WTC11 (cell line): ENCODE measurements at regions not wholly inside any gene's neighbourhood (a gene's known extent, or its start where the extent isn't known, plus 50 kb on each side); places are given as distances from the start of the nearest gene placed in this dataset.

Experiments used
- ATAC-seq: fragments of 200-7000 bp; cut with Tn5 transposase; 2 replicates; pipeline ENCODE4 v1.10.0; 2021; ENCODE audit warnings: mild to moderate bottlenecking, moderate library complexity
- CTCF ChIA-PET: fragments of 300-600 bp; sonication (Branson Sonifier 250); formaldehyde crosslinking; loops from one replicate; lab custom pipeline; 2021; ENCODE audit warnings: antibody characterized with exemption; lab: Charles Lee
- POLR2A ChIA-PET: fragments of 350-600 bp; sonication (Branson Sonifier 250); formaldehyde crosslinking; loops from one replicate; lab custom pipeline; 2021; ENCODE audit warnings: antibody characterized with exemption; lab: Charles Lee
- DNase-seq: peaks from one replicate; pipeline ENCODE4 v3.0.0; 2021; ENCODE audit warnings: low spot score
- H3K27ac Mint-ChIP-seq: 2 replicates; pipeline ENCODE4 v1.8.0; 2021; ENCODE audit warnings: mixed read lengths
- H3K27me3 Mint-ChIP-seq: 2 replicates; pipeline ENCODE4 v1.8.0; 2021; ENCODE audit warnings: low read depth, mild to moderate bottlenecking, moderate library complexity, mixed read lengths
- H3K36me3 Mint-ChIP-seq: 2 replicates; pipeline ENCODE4 v1.8.0; 2021; ENCODE audit warnings: mixed read lengths
- H3K4me1 Mint-ChIP-seq: 2 replicates; pipeline ENCODE4 v1.8.0; 2022; ENCODE audit warnings: mixed read lengths
- H3K4me3 Mint-ChIP-seq: 2 replicates; pipeline ENCODE4 v1.8.0; 2021; ENCODE audit warnings: mild to moderate bottlenecking, moderate library complexity, mixed read lengths
- H3K9me3 Mint-ChIP-seq: 2 replicates; pipeline ENCODE4 v1.8.0; 2021; ENCODE audit warnings: mixed read lengths
- CREM ChIP-seq: sonication (generic); formaldehyde crosslinking; IDR thresholded peaks from 2 replicates; pipeline ENCODE4 v1.8.1; 2022; ENCODE audit warnings: mild to moderate bottlenecking, missing genetic modification reagents, moderate library complexity
- EMX1 ChIP-seq: fragments of 250-450 bp; sonication (Bioruptor Pico); IDR thresholded peaks from 2 replicates; pipeline ENCODE4 v1.8.0; 2021; ENCODE audit warnings: mild to moderate bottlenecking
- ESRRA ChIP-seq: sonication (generic); formaldehyde crosslinking; IDR thresholded peaks from 2 replicates; pipeline ENCODE4 v1.8.1; 2022; ENCODE audit warnings: mild to moderate bottlenecking, missing genetic modification reagents, borderline replicate concordance
- IRF2 ChIP-seq: sonication (generic); formaldehyde crosslinking; IDR thresholded peaks from 2 replicates; pipeline ENCODE4 v1.8.0; 2022; ENCODE audit warnings: low read depth, missing genetic modification reagents, borderline replicate concordance
- NFATC4 ChIP-seq: fragments of 250-450 bp; sonication (Bioruptor Pico); IDR thresholded peaks from 2 replicates; pipeline ENCODE4 v1.9.0; 2021; ENCODE audit warnings: mild to moderate bottlenecking
- OVOL2 ChIP-seq: fragments of 250-450 bp; sonication (Bioruptor Pico); IDR thresholded peaks from 2 replicates; pipeline ENCODE4 v1.9.0; 2021; ENCODE audit warnings: mild to moderate bottlenecking, borderline replicate concordance
- RORB ChIP-seq: fragments of 250-450 bp; sonication (Bioruptor Pico); IDR thresholded peaks from 2 replicates; pipeline ENCODE4 v1.9.0; 2021; ENCODE audit warnings: mild to moderate bottlenecking
- SMAD4 ChIP-seq: sonication (generic); formaldehyde crosslinking; IDR thresholded peaks from 2 replicates; pipeline ENCODE4 v1.8.0; 2022; ENCODE audit warnings: mild to moderate bottlenecking, missing genetic modification reagents
- SP1 ChIP-seq: sonication (generic); formaldehyde crosslinking; conservative IDR thresholded peaks from 2 replicates; pipeline ENCODE4 v1.8.1; 2022; ENCODE audit warnings: missing genetic modification reagents
- TEAD1 ChIP-seq: sonication (generic); formaldehyde crosslinking; IDR thresholded peaks from 2 replicates; pipeline ENCODE4 v1.8.0; 2022; ENCODE audit warnings: mild to moderate bottlenecking, missing genetic modification reagents
- ZBTB21 ChIP-seq: sonication (generic); formaldehyde crosslinking; IDR thresholded peaks from 2 replicates; pipeline ENCODE4 v1.8.1; 2023; ENCODE audit warnings: mild to moderate bottlenecking, missing genetic modification reagents, borderline replicate concordance
- ZNF232 ChIP-seq: sonication (generic); formaldehyde crosslinking; IDR thresholded peaks from 2 replicates; pipeline ENCODE4 v1.8.0; 2022; ENCODE audit warnings: mild to moderate bottlenecking, missing genetic modification reagents
- ZNF263 ChIP-seq: sonication (generic); formaldehyde crosslinking; IDR thresholded peaks from 2 replicates; pipeline ENCODE4 v1.8.1; 2022; ENCODE audit warnings: low read depth, mild to moderate bottlenecking, moderate library complexity, missing genetic modification reagents
- ZNF317 ChIP-seq: sonication (generic); formaldehyde crosslinking; IDR thresholded peaks from 2 replicates; pipeline ENCODE4 v1.8.1; 2023; ENCODE audit warnings: low read depth, mild to moderate bottlenecking, moderate library complexity, missing genetic modification reagents, borderline replicate concordance
- ZNF416 ChIP-seq: fragments of 250-450 bp; sonication (Bioruptor Pico); IDR thresholded peaks from 2 replicates; pipeline ENCODE4 v1.9.0; 2021; ENCODE audit warnings: mild to moderate bottlenecking, inconsistent platforms
- ZNF671 ChIP-seq: fragments of 250-450 bp; sonication (Bioruptor Pico); IDR thresholded peaks from 2 replicates; pipeline ENCODE4 v1.8.0; 2021; ENCODE audit warnings: mild to moderate bottlenecking
- TF ChIP-seq, protein P1 (sequence below): sonication (generic); formaldehyde crosslinking; conservative IDR thresholded peaks from 2 replicates; pipeline ENCODE4 v1.8.1; 2022; ENCODE audit warnings: mild to moderate bottlenecking, missing genetic modification reagents
- TF ChIP-seq, protein P2 (sequence below): fragments of 250-450 bp; sonication (Bioruptor Pico); IDR thresholded peaks from 2 replicates; pipeline ENCODE4 v2.1.2; 2022; ENCODE audit warnings: mild to moderate bottlenecking, moderate library complexity
- TF ChIP-seq, protein P3 (sequence below): fragments of 200-600 bp; IDR thresholded peaks from 2 replicates; pipeline ENCODE4 v1.8.0; 2022; ENCODE audit warnings: antibody characterized with exemption
- TF ChIP-seq, protein P4 (sequence below): fragments of 250-450 bp; sonication (Bioruptor Pico); conservative IDR thresholded peaks from 2 replicates; pipeline ENCODE4 v1.9.0; 2021; ENCODE audit warnings: mild to moderate bottlenecking
- TF ChIP-seq, protein P5 (sequence below): sonication (generic); formaldehyde crosslinking; IDR thresholded peaks from 2 replicates; pipeline ENCODE4 v1.8.1; 2022; ENCODE audit warnings: low read depth, mild to moderate bottlenecking, moderate library complexity, missing genetic modification reagents, borderline replicate concordance
- TF ChIP-seq, protein P6 (sequence below): sonication (generic); formaldehyde crosslinking; IDR thresholded peaks from 2 replicates; pipeline ENCODE4 v1.8.1; 2023; ENCODE audit warnings: mild to moderate bottlenecking, missing genetic modification reagents
- TF ChIP-seq, protein P7 (sequence below): sonication (generic); formaldehyde crosslinking; IDR thresholded peaks from 2 replicates; pipeline ENCODE4 v1.8.0; 2023; ENCODE audit warnings: mild to moderate bottlenecking, missing genetic modification reagents
- TF ChIP-seq, protein P8 (sequence below): fragments of 250-450 bp; sonication (Bioruptor Pico); IDR thresholded peaks from 2 replicates; pipeline ENCODE4 v1.9.0; 2021; ENCODE audit warnings: mild to moderate bottlenecking

DNA sequence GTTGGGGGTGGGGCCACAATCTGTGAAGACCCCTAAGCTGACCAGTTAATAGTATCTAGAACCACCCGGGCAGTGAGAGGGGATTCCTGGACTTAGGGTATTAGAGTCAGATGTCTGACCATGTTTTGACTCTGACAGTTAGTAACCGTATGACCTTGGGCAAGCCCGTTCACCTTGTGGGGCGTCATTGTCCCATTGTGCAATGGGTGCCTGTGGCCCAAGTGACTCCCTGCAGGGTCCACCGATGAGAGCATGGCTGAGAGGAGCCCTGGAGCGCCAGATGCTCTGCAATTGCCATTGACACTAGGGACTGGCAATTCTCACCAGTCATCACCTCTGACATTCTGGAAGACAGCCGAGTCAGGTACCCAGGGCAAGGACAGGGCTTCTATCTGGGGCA lies 225.9 kb upstream of the CSF3R start:
- DNase-seq, result no peak
- ChIA-PET POLR2A (interaction anchor here (0.7 kb wide), 1 partner anchor 111 kb away, joined by 4 read pairs; no protein-coding TSS in a partner anchor), CTCF (no interaction called here)
- Mint-ChIP-seq H3K27ac (no peak overlapping the region), H3K36me3 (no peaks in the 10 kb centered on the region), H3K9me3 (no peaks in the 10 kb centered on the region), H3K27me3 (peaks cover 11% of the 10 kb centered on the region; the same call in 1 of the 2 replicates), H3K4me1 (peaks cover 27% of the 10 kb centered on the region), H3K4me3 (no peak overlapping the region)
- ATAC-seq, result no peak
- TF ChIP-seq, protein P1, sequence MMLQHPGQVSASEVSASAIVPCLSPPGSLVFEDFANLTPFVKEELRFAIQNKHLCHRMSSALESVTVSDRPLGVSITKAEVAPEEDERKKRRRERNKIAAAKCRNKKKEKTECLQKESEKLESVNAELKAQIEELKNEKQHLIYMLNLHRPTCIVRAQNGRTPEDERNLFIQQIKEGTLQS (CRISPR knock-in tag), result no peak
- TF ChIP-seq EMX1 (CRISPR knock-in tag), result no peak
- TF ChIP-seq ZBTB21 (CRISPR knock-in tag), result no peak
- TF ChIP-seq, protein P2, sequence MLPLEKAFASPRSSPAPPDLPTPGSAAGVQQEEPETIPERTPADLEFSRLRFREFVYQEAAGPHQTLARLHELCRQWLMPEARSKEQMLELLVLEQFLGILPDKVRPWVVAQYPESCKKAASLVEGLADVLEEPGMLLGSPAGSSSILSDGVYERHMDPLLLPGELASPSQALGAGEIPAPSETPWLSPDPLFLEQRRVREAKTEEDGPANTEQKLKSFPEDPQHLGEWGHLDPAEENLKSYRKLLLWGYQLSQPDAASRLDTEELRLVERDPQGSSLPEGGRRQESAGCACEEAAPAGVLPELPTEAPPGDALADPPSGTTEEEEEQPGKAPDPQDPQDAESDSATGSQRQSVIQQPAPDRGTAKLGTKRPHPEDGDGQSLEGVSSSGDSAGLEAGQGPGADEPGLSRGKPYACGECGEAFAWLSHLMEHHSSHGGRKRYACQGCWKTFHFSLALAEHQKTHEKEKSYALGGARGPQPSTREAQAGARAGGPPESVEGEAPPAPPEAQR (CRISPR knock-in tag), result no peak
- TF ChIP-seq SMAD4 (CRISPR knock-in tag), result no peak
- TF ChIP-seq SP1 (CRISPR knock-in tag), result no peak
- TF ChIP-seq ESRRA, result no peak
- TF ChIP-seq, protein P3, sequence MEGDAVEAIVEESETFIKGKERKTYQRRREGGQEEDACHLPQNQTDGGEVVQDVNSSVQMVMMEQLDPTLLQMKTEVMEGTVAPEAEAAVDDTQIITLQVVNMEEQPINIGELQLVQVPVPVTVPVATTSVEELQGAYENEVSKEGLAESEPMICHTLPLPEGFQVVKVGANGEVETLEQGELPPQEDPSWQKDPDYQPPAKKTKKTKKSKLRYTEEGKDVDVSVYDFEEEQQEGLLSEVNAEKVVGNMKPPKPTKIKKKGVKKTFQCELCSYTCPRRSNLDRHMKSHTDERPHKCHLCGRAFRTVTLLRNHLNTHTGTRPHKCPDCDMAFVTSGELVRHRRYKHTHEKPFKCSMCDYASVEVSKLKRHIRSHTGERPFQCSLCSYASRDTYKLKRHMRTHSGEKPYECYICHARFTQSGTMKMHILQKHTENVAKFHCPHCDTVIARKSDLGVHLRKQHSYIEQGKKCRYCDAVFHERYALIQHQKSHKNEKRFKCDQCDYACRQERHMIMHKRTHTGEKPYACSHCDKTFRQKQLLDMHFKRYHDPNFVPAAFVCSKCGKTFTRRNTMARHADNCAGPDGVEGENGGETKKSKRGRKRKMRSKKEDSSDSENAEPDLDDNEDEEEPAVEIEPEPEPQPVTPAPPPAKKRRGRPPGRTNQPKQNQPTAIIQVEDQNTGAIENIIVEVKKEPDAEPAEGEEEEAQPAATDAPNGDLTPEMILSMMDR, result no peak
- TF ChIP-seq ZNF416 (CRISPR knock-in tag), result no peak
- TF ChIP-seq, protein P4, sequence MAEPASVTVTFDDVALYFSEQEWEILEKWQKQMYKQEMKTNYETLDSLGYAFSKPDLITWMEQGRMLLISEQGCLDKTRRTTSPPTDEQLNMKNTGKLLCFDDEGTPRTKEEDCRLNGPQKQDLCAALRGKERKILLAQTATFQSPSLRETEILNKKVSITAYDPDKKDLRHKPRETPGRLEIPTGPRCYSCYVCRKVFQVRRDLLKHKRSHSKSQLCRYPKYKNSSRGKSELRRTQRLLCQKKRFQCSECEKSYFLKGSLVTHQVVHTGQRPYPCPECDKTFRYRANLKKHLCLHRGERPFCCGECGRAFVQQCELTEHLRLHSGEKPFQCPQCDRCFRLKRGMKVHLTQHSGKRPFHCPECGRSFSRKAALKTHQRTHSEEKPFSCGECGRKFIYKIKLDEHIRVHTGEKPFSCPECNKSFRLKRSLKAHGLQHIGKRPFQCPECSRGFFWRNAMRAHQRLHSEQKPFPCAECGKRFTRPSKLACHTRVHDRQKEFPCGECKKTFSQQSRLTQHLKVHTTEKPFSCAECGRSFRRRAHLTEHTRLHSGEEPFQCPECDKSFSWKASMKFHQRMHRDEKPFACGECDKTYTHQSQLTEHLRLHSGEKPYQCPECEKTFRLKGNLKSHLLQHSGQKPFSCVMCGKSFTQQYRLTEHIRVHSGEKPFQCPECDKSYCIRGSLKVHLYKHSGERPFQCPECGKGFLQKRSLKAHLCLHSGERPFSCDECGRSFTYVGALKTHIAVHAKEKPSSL, result no peak
- no peak for TF ChIP-seq NFATC4 (CRISPR knock-in tag)
- TF ChIP-seq ZNF671 (CRISPR knock-in tag), result no peak
- TF ChIP-seq, protein P5, sequence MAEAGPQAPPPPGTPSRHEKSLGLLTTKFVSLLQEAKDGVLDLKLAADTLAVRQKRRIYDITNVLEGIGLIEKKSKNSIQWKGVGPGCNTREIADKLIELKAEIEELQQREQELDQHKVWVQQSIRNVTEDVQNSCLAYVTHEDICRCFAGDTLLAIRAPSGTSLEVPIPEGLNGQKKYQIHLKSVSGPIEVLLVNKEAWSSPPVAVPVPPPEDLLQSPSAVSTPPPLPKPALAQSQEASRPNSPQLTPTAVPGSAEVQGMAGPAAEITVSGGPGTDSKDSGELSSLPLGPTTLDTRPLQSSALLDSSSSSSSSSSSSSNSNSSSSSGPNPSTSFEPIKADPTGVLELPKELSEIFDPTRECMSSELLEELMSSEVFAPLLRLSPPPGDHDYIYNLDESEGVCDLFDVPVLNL, result no peak

DNA sequence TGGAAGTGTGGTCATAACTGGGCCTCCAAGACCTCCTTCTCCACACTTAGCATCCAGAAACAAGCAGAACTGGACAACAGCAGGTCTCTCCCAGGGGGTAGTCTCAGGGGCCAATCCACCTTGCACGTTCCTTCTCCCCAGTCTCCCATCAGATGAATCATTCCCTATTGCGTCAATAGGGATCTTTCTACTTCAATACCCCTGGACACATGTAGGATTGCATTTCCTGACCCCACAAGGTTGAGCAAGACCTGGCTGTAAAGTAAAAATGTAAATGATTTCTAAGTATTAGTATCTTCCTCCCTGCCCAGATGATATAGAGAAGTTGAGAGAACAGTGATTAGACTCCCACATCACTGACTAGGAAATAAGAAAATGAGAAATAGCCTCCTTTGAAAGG lies 224.5 kb upstream of the CSF3R start:
- H3K9me3 Mint-ChIP-seq, result no peaks in the 10 kb centered on the region
- peaks cover 30% of the 10 kb centered on the region for H3K4me1 Mint-ChIP-seq
- ChIA-PET CTCF (no interaction called here), POLR2A (interaction anchor here (0.5 kb wide), 1 partner anchor 795 kb away, joined by 4 read pairs; no protein-coding TSS in a partner anchor)
- no peak overlapping the region for H3K4me3 Mint-ChIP-seq
- no peak overlapping the region for H3K27ac Mint-ChIP-seq
- H3K36me3 Mint-ChIP-seq, result no peaks in the 10 kb centered on the region
- no peak for DNase-seq
- ATAC-seq, result no peak
- peaks cover 11% of the 10 kb centered on the region; the same call in 1 of the 2 replicates for H3K27me3 Mint-ChIP-seq
- no peak for TF ChIP-seq ZNF232 (CRISPR knock-in tag)
- TF ChIP-seq, protein P6, sequence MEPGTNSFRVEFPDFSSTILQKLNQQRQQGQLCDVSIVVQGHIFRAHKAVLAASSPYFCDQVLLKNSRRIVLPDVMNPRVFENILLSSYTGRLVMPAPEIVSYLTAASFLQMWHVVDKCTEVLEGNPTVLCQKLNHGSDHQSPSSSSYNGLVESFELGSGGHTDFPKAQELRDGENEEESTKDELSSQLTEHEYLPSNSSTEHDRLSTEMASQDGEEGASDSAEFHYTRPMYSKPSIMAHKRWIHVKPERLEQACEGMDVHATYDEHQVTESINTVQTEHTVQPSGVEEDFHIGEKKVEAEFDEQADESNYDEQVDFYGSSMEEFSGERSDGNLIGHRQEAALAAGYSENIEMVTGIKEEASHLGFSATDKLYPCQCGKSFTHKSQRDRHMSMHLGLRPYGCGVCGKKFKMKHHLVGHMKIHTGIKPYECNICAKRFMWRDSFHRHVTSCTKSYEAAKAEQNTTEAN (CRISPR knock-in tag), result no peak
- TF ChIP-seq, protein P7, sequence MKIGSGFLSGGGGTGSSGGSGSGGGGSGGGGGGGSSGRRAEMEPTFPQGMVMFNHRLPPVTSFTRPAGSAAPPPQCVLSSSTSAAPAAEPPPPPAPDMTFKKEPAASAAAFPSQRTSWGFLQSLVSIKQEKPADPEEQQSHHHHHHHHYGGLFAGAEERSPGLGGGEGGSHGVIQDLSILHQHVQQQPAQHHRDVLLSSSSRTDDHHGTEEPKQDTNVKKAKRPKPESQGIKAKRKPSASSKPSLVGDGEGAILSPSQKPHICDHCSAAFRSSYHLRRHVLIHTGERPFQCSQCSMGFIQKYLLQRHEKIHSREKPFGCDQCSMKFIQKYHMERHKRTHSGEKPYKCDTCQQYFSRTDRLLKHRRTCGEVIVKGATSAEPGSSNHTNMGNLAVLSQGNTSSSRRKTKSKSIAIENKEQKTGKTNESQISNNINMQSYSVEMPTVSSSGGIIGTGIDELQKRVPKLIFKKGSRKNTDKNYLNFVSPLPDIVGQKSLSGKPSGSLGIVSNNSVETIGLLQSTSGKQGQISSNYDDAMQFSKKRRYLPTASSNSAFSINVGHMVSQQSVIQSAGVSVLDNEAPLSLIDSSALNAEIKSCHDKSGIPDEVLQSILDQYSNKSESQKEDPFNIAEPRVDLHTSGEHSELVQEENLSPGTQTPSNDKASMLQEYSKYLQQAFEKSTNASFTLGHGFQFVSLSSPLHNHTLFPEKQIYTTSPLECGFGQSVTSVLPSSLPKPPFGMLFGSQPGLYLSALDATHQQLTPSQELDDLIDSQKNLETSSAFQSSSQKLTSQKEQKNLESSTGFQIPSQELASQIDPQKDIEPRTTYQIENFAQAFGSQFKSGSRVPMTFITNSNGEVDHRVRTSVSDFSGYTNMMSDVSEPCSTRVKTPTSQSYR (CRISPR knock-in tag), result no peak
- TF ChIP-seq IRF2 (CRISPR knock-in tag), result no peak
- TF ChIP-seq ZNF263, result no peak
- TF ChIP-seq, protein P5, result no peak
- TF ChIP-seq ZBTB21 (CRISPR knock-in tag), result no peak
- TF ChIP-seq TEAD1, result no peak
- no peak for TF ChIP-seq NFATC4 (CRISPR knock-in tag)
- no peak for TF ChIP-seq RORB (CRISPR knock-in tag)
- TF ChIP-seq, protein P8, sequence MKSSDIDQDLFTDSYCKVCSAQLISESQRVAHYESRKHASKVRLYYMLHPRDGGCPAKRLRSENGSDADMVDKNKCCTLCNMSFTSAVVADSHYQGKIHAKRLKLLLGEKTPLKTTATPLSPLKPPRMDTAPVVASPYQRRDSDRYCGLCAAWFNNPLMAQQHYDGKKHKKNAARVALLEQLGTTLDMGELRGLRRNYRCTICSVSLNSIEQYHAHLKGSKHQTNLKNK (CRISPR knock-in tag), result no peak
- TF ChIP-seq ZNF317 (CRISPR knock-in tag), result no peak
- TF ChIP-seq CREM (CRISPR knock-in tag), result no peak
- no peak for TF ChIP-seq OVOL2
